CD14-positive monocyte (primary cell): ENCODE measurements at regions not wholly inside any gene's neighbourhood (a gene's known extent, or its start where the extent isn't known, plus 50 kb on each side); places are given as distances from the start of the nearest gene placed in this dataset.

Experiments used
- DNase-seq, 3 donors: peaks; one replicate each; pipeline ENCODE4 v3.0.0-alpha.2; 2011 to 2022
- H2AFZ ChIP-seq: 2 replicates; pipeline ENCODE4 v1.6.0; 2012; ENCODE audit warnings: mild to moderate bottlenecking, low read depth, low read length, inconsistent platforms; ENCODE audit not compliant: insufficient read depth, poor library complexity, severe bottlenecking
- H3K27ac ChIP-seq, 2 donors: 1 replicate in 1 of 2; 2 replicates in 1 of 2; pipeline ENCODE4 v1.5.1; 2012 to 2013; ENCODE audit warnings: low read length in 2 of 2, control low read depth in 1 of 2, inconsistent platforms in 1 of 2, low read depth in 1 of 2, mild to moderate bottlenecking in 1 of 2
- H3K27me3 ChIP-seq, 2 donors: one replicate each; pipeline versions ENCODE4 v1.6.0 to v1.6.1; 2011 to 2013; ENCODE audit warnings: low read length in 2 of 2; ENCODE audit not compliant: control insufficient read depth in 2 of 2, insufficient read depth in 2 of 2
- H3K36me3 ChIP-seq, 2 donors: replicated peaks in 1 of 2; 1 replicate in 1 of 2; 2 replicates in 1 of 2; pipeline versions ENCODE4 v1.5.1 to v1.6.1; 2012 to 2013; ENCODE audit warnings: low read length in 2 of 2, control low read depth in 1 of 2, inconsistent platforms in 1 of 2, mild to moderate bottlenecking in 1 of 2; ENCODE audit not compliant: insufficient read depth in 2 of 2, control insufficient read depth in 1 of 2
- H3K4me1 ChIP-seq, 2 donors: 1 replicate in 1 of 2; 2 replicates in 1 of 2; pipeline versions ENCODE4 v1.5.1 to v1.6.1; 2012 to 2013; ENCODE audit warnings: low read length in 2 of 2, control low read depth in 1 of 2, inconsistent platforms in 1 of 2, mild to moderate bottlenecking in 1 of 2, moderate library complexity in 1 of 2; ENCODE audit not compliant: insufficient read depth in 2 of 2, control insufficient read depth in 1 of 2
- H3K4me2 ChIP-seq: replicated peaks from 2 replicates; pipeline ENCODE3; 2012; ENCODE audit warnings: low read length, moderate library complexity, mild to moderate bottlenecking; ENCODE audit not compliant: poor library complexity, severe bottlenecking; ENCODE audit errors: extremely low read depth
- H3K4me3 ChIP-seq, 3 experiments: fragments of 200-600 bp in 1 of 3; sonication (generic) in 1 of 3; replicated peaks in 1 of 3; 1 replicate in 2 of 3; 2 replicates in 1 of 3; pipeline ENCODE4 v1.5.1; 2011 to 2013; ENCODE audit warnings: low read length in 3 of 3, mild to moderate bottlenecking in 3 of 3, control low read depth in 2 of 3, low read depth in 2 of 3, inconsistent platforms in 1 of 3, moderate library complexity in 1 of 3
- H3K79me2 ChIP-seq: 2 replicates; pipeline ENCODE4 v1.6.0; 2012; ENCODE audit warnings: mild to moderate bottlenecking, control low read depth, inconsistent platforms, low read length, moderate library complexity; ENCODE audit not compliant: insufficient read depth
- H3K9ac ChIP-seq: 2 replicates; pipeline ENCODE4 v1.6.0; 2017; ENCODE audit warnings: low read length, mild to moderate bottlenecking; ENCODE audit not compliant: insufficient read depth, poor library complexity, severe bottlenecking
- H3K9me3 ChIP-seq, 2 donors: replicated peaks in 1 of 2; 1 replicate in 1 of 2; 2 replicates in 1 of 2; pipeline versions ENCODE4 v1.5.1 to v1.6.1; 2012 to 2013; ENCODE audit warnings: low read length in 2 of 2, control low read depth in 1 of 2; ENCODE audit not compliant: control insufficient read depth in 1 of 2, insufficient read depth in 1 of 2
- H4K20me1 ChIP-seq: 2 replicates; pipeline ENCODE4 v1.6.0; 2012; ENCODE audit warnings: mild to moderate bottlenecking, low read length, control low read depth, moderate library complexity; ENCODE audit not compliant: insufficient read depth
- H3K27ac Mint-ChIP-seq, 7 donors: one replicate each; pipeline ENCODE4 v1.8.0; 2020; ENCODE audit warnings: mild to moderate bottlenecking in 7 of 7, mixed read lengths in 7 of 7, moderate library complexity in 6 of 7, inconsistent platforms in 2 of 7
- H3K27me3 Mint-ChIP-seq, 3 donors: one replicate each; pipeline ENCODE4 v1.8.0; 2021 to 2022; ENCODE audit warnings: low read depth in 3 of 3, mild to moderate bottlenecking in 3 of 3, mixed read lengths in 3 of 3, moderate library complexity in 3 of 3, inconsistent platforms in 1 of 3
- H3K36me3 Mint-ChIP-seq, 2 donors: one replicate each; pipeline ENCODE4 v1.8.0; 2020; ENCODE audit warnings: mixed read lengths in 2 of 2, inconsistent platforms in 1 of 2, mild to moderate bottlenecking in 1 of 2
- H3K4me1 Mint-ChIP-seq: one replicate; pipeline ENCODE4 v1.8.0; 2020; ENCODE audit warnings: mild to moderate bottlenecking, mixed read lengths
- H3K4me3 Mint-ChIP-seq, 2 donors: one replicate each; pipeline ENCODE4 v1.8.0; 2020; ENCODE audit warnings: mild to moderate bottlenecking in 2 of 2, mixed read lengths in 2 of 2, moderate library complexity in 1 of 2
- H3K9me3 Mint-ChIP-seq, 7 donors: one replicate each; pipeline ENCODE4 v1.8.0; 2020 to 2022; ENCODE audit warnings: mixed read lengths in 7 of 7, mild to moderate bottlenecking in 6 of 7, moderate library complexity in 6 of 7, inconsistent platforms in 2 of 7
- WGBS: methylation state at CpG from one replicate; pipeline ENCODE4 v1.1.5; 2013; ENCODE audit warnings: missing lambda C conversion rate; ENCODE audit not compliant: insufficient coverage; 5-methylcytosine and 5-hydroxymethylcytosine counted together
- intact Hi-C, 2 donors: fragments of 100-400 bp; cut with micrococcal nuclease; formaldehyde crosslinking; loops; one replicate each; pipeline versions ENCODE4 v1.15.0 to v1.15.1; 2023
- TF ChIP-seq, protein P1 (sequence below): fragments of 200-600 bp; IDR thresholded peaks from one replicate; pipeline ENCODE4 v1.8.0; 2022; ENCODE audit warnings: antibody characterized with exemption, mild to moderate bottlenecking

DNA sequence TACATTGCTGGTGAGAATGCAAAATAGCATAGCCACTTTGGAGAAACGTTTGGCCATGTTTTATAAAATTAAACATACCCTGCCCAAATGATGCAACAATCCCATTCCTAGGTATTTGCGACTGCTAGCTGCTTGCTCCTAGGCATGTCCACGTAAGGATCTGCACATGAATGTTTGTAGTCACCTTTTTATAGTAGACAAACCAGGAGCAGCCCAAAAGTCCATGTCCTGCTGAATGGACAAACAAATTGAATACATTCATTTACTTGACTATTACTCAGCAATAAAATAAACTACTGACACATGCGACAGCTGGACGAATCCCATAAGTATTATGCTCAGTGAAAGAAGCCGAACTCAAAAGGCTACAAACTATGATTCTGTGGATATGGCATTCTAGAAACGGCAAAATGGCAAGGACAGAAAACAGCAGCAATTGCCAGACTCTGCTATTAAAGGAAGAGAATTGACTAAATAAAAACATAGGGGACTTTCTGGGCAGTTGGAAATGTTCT is 161.9 kb upstream of the GALNT2 start:
- no peaks in the 10 kb centered on the region for H3K79me2 ChIP-seq
- no peak overlapping the region for H3K9ac ChIP-seq
- H2AFZ ChIP-seq = no peak overlapping the region
- peaks cover 0 to 8% (median 2%) of the 10 kb centered on the region in 7 donors for H3K9me3 Mint-ChIP-seq
- no peak overlapping the region for H3K4me3 Mint-ChIP-seq
- H3K27ac ChIP-seq = no peak overlapping the region
- H3K4me1 Mint-ChIP-seq = no peaks in the 10 kb centered on the region
- H3K9me3 ChIP-seq = no peaks in the 10 kb centered on the region
- H3K27ac Mint-ChIP-seq = no peak overlapping the region
- TF ChIP-seq, protein P1, sequence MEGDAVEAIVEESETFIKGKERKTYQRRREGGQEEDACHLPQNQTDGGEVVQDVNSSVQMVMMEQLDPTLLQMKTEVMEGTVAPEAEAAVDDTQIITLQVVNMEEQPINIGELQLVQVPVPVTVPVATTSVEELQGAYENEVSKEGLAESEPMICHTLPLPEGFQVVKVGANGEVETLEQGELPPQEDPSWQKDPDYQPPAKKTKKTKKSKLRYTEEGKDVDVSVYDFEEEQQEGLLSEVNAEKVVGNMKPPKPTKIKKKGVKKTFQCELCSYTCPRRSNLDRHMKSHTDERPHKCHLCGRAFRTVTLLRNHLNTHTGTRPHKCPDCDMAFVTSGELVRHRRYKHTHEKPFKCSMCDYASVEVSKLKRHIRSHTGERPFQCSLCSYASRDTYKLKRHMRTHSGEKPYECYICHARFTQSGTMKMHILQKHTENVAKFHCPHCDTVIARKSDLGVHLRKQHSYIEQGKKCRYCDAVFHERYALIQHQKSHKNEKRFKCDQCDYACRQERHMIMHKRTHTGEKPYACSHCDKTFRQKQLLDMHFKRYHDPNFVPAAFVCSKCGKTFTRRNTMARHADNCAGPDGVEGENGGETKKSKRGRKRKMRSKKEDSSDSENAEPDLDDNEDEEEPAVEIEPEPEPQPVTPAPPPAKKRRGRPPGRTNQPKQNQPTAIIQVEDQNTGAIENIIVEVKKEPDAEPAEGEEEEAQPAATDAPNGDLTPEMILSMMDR = no peak
- no peak overlapping the region for H3K4me3 ChIP-seq
- H3K27me3 Mint-ChIP-seq = peaks cover 8 to 42% (median 14%) of the 10 kb centered on the region in 3 donors
- H3K4me2 ChIP-seq = no peak overlapping the region
- no peaks in the 10 kb centered on the region for H3K36me3 Mint-ChIP-seq
- H3K36me3 ChIP-seq = no peaks in the 10 kb centered on the region
- intact Hi-C loops = no loop called here
- H4K20me1 ChIP-seq = no peaks in the 10 kb centered on the region
- DNase-seq = no peak
- no peaks in the 10 kb centered on the region for H3K4me1 ChIP-seq
- 84% methylated on average over 3 of the region's 7 CpGs for WGBS
- H3K27me3 ChIP-seq = peaks cover 11 to 17% of the 10 kb centered on the region in 2 donors

DNA sequence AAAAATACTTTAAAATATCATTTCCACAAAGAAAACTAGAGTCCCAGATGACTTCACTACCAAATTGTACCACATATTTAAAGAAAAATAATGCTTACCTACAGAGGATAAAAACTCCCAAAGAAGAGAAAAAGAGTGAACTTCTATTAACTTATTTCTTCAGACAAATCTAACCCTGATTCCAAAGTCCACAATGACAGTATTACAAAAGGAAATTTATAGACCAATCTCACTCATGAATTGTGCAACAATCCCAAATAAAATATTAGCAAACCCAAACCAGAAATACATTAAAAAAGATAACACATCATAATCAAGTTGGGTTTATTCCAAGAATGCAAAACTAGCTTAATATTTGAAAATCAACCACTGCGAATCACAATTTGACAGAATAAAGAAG is 161.4 kb upstream of the GALNT2 start:
- no peak overlapping the region for H3K4me2 ChIP-seq
- no peaks in the 10 kb centered on the region for H3K36me3 ChIP-seq
- Mint-ChIP-seq H3K27me3 (peaks cover 8 to 42% (median 14%) of the 10 kb centered on the region in 3 donors), H3K27ac (no peak overlapping the region), H3K9me3 (peaks cover 0 to 8% (median 2%) of the 10 kb centered on the region in 7 donors), H3K36me3 (no peaks in the 10 kb centered on the region), H3K4me1 (no peaks in the 10 kb centered on the region), H3K4me3 (no peak overlapping the region)
- WGBS = no CpG with 5 or more reads among the region's 1 CpG
- H3K4me1 ChIP-seq = no peaks in the 10 kb centered on the region
- DNase-seq = no peak
- H3K9ac ChIP-seq = no peak overlapping the region
- TF ChIP-seq, protein P1 = no peak
- H4K20me1 ChIP-seq = no peaks in the 10 kb centered on the region
- H2AFZ ChIP-seq = no peak overlapping the region
- no peaks in the 10 kb centered on the region for H3K79me2 ChIP-seq
- intact Hi-C loops = no loop called here
- H3K9me3 ChIP-seq = no peaks in the 10 kb centered on the region
- H3K27me3 ChIP-seq = peaks cover 11 to 17% of the 10 kb centered on the region in 2 donors
- no peak overlapping the region for H3K27ac ChIP-seq
- no peak overlapping the region for H3K4me3 ChIP-seq
